Thoracic aorta (tissue), 2 donors: ENCODE measurements at regions not wholly inside any gene's neighbourhood (a gene's known extent, or its start where the extent isn't known, plus 50 kb on each side); places are given as distances from the start of the nearest gene placed in this dataset.
"Not testable (repeated sequence)": the region's sequence is repeated elsewhere in the genome, so short reads cannot be mapped to it uniquely, and the experiment has no call there.

ENCODE experiments used
- ATAC-seq: fragments of 150-250 bp; one replicate; pipeline ENCODE4 v1.8.0; 2017; ENCODE audit warnings: low read depth; ENCODE audit not compliant: insufficient number of reproducible peaks, low FRiP score
- DNase-seq: peaks from one replicate; pipeline ENCODE4 v3.0.0-alpha.2; 2020; ENCODE audit warnings: low spot score
- H3K27ac ChIP-seq, 2 donors: fragments of 200-600 bp; sonication (generic); 1 replicate in 1 of 2; 2 replicates in 1 of 2; pipeline ENCODE4 v1.5.1; 2016; ENCODE audit warnings: mild to moderate bottlenecking in 2 of 2, moderate library complexity in 2 of 2
- H3K27me3 ChIP-seq: fragments of 200-600 bp; sonication (generic); replicated peaks from 2 replicates; pipeline ENCODE4 v1.6.0; 2016; ENCODE audit warnings: mild to moderate bottlenecking; ENCODE audit not compliant: insufficient read depth
- H3K36me3 ChIP-seq: fragments of 200-600 bp; sonication (generic); one replicate; pipeline ENCODE4 v1.5.1; 2016
- H3K4me1 ChIP-seq, 2 donors: fragments of 200-600 bp; sonication (generic); 1 replicate in 1 of 2; 2 replicates in 1 of 2; pipeline versions ENCODE4 v1.5.1 to v1.6.0; 2016; ENCODE audit warnings: low read depth in 2 of 2, mild to moderate bottlenecking in 1 of 2; ENCODE audit not compliant: control insufficient read depth in 1 of 2
- H3K4me3 ChIP-seq: fragments of 200-600 bp; sonication (generic); 2 replicates; pipeline ENCODE4 v1.5.1; 2016; ENCODE audit warnings: mild to moderate bottlenecking
- H3K9me3 ChIP-seq: fragments of 200-600 bp; sonication (generic); 2 replicates; pipeline ENCODE4 v1.5.1; 2016
- CTCF ChIP-seq: fragments of 200-600 bp; sonication (generic); IDR thresholded peaks from one replicate; pipeline ENCODE4 v1.5.1; 2019; ENCODE audit warnings: antibody characterized with exemption

- not testable (repeated sequence) for H3K4me3 ChIP-seq, H3K4me1 ChIP-seq, DNase-seq, H3K27ac ChIP-seq, H3K36me3 ChIP-seq, H3K27me3 ChIP-seq, ATAC-seq, H3K9me3 ChIP-seq
Observed at GRCh38 chr17:21782107-21782506, 89.8 kb downstream of the KCNJ18 start.

- not testable (repeated sequence) for H3K4me1 ChIP-seq, H3K27ac ChIP-seq, H3K36me3 ChIP-seq, H3K9me3 ChIP-seq, DNase-seq, H3K27me3 ChIP-seq, ATAC-seq, H3K4me3 ChIP-seq
Observed at GRCh38 chr17:21782604-21783003, 90.3 kb downstream of the KCNJ18 start.

- H3K27ac ChIP-seq, H3K4me3 ChIP-seq, ATAC-seq, H3K27me3 ChIP-seq, DNase-seq, H3K36me3 ChIP-seq, H3K9me3 ChIP-seq, H3K4me1 ChIP-seq: not testable (repeated sequence)
Observed at GRCh38 chr17:21783017-21783416, 90.7 kb downstream of the KCNJ18 start.

GRCh38 chr17:21814272-21814671, 121.9 kb downstream of the KCNJ18 start:
- not testable (repeated sequence) for H3K4me3 ChIP-seq, H3K27ac ChIP-seq, H3K36me3 ChIP-seq, H3K4me1 ChIP-seq, H3K9me3 ChIP-seq, DNase-seq, H3K27me3 ChIP-seq, ATAC-seq

GRCh38 chr17:21814776-21815175, 122.5 kb downstream of the KCNJ18 start:
- Histone ChIP-seq H3K36me3 (no peaks in the 10 kb centered on the region), H3K9me3 (no peaks in the 10 kb centered on the region), H3K27me3 (no peaks in the 10 kb centered on the region), H3K27ac (no peak overlapping the region), H3K4me3 (no peak overlapping the region), H3K4me1 (no peaks in the 10 kb centered on the region)
- ATAC-seq, result no peak
- DNase-seq, result no peak
- no peak for TF ChIP-seq CTCF

GRCh38 chr17:21815352-21816063, 123.2 kb downstream of the KCNJ18 start:
- no peaks in the 10 kb centered on the region for H3K36me3 ChIP-seq
- ATAC-seq (no peak), DNase-seq (no peak)
- H3K9me3 ChIP-seq, result no peaks in the 10 kb centered on the region
- H3K27ac ChIP-seq, result no peak overlapping the region
- no peaks in the 10 kb centered on the region for H3K4me1 ChIP-seq
- H3K27me3 ChIP-seq, result no peaks in the 10 kb centered on the region
- TF ChIP-seq CTCF, result no peak
- no peak overlapping the region for H3K4me3 ChIP-seq

GRCh38 chr17:21816592-21817567, 124.6 kb downstream of the KCNJ18 start:
- H3K4me1 ChIP-seq, result no peaks in the 10 kb centered on the region
- no peaks in the 10 kb centered on the region for H3K36me3 ChIP-seq
- no peaks in the 10 kb centered on the region for H3K27me3 ChIP-seq
- no peaks in the 10 kb centered on the region for H3K9me3 ChIP-seq
- ATAC-seq (no peak), DNase-seq (no peak)
- TF ChIP-seq CTCF, result no peak
- no peak overlapping the region for H3K27ac ChIP-seq
- no peak overlapping the region for H3K4me3 ChIP-seq
